ENCODE measurements at regions not wholly inside any gene's neighbourhood (a gene's known extent, or its start where the extent isn't known, plus 50 kb on each side); places are given as distances from the start of the nearest gene placed in this dataset.

DNA sequence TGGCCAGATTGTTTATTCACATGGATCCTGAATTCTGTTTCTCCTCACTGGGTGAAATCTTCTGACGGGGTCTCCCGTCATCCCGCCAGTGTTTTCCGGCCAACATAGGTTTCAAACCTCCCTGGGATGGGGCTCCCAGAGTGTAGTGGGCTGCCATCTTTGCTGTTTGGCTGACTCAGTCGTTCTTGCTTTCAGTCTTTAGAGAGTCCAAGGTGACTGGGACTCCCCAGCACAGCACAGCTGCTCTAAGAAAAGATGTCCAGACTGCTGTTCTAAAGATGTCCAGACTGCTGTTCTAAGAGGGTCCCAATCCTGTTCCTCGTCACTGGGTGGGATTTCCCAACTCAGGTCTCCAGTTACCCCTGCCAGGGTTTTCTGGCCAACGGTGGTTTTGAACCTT, 801.9 kb upstream of the IGFBP3 start:
- no peak overlapping the region for H3K4me3 ChIP-seq (ENCODE audit: low read depth, low read length)
- TF ChIP-seq, protein P1, sequence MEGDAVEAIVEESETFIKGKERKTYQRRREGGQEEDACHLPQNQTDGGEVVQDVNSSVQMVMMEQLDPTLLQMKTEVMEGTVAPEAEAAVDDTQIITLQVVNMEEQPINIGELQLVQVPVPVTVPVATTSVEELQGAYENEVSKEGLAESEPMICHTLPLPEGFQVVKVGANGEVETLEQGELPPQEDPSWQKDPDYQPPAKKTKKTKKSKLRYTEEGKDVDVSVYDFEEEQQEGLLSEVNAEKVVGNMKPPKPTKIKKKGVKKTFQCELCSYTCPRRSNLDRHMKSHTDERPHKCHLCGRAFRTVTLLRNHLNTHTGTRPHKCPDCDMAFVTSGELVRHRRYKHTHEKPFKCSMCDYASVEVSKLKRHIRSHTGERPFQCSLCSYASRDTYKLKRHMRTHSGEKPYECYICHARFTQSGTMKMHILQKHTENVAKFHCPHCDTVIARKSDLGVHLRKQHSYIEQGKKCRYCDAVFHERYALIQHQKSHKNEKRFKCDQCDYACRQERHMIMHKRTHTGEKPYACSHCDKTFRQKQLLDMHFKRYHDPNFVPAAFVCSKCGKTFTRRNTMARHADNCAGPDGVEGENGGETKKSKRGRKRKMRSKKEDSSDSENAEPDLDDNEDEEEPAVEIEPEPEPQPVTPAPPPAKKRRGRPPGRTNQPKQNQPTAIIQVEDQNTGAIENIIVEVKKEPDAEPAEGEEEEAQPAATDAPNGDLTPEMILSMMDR (IDR thresholded peaks at IDR 0.05; ENCODE audit: low read depth, low read length), result no peak

GRCh38 chr7:46720761-46721160, 799.7 kb upstream of the IGFBP3 start:
- no peak overlapping the region for H3K4me3 ChIP-seq (ENCODE audit: low read depth, low read length)
- TF ChIP-seq, protein P1 (IDR thresholded peaks at IDR 0.05; ENCODE audit: low read depth, low read length), result no peak

GRCh38 chr7:46719616-46720015, 798.5 kb upstream of the IGFBP3 start:
- H3K4me3 ChIP-seq (ENCODE audit: low read depth, low read length), result no peak overlapping the region
- TF ChIP-seq, protein P1 (IDR thresholded peaks at IDR 0.05; ENCODE audit: low read depth, low read length), result no peak

- TF ChIP-seq, protein P1 (IDR thresholded peaks at IDR 0.05; ENCODE audit: low read depth, low read length), result no peak
- no peak overlapping the region for H3K4me3 ChIP-seq (ENCODE audit: low read depth, low read length)
These were observed 795.9 kb upstream of the IGFBP3 start for GRCh38 chr7:46716926-46717325.

GRCh38 chr7:46715579-46715978, 794.5 kb upstream of the IGFBP3 start:
- TF ChIP-seq, protein P1 (IDR thresholded peaks at IDR 0.05; ENCODE audit: low read depth, low read length), result no peak
- no peak overlapping the region for H3K4me3 ChIP-seq (ENCODE audit: low read depth, low read length)

DNA sequence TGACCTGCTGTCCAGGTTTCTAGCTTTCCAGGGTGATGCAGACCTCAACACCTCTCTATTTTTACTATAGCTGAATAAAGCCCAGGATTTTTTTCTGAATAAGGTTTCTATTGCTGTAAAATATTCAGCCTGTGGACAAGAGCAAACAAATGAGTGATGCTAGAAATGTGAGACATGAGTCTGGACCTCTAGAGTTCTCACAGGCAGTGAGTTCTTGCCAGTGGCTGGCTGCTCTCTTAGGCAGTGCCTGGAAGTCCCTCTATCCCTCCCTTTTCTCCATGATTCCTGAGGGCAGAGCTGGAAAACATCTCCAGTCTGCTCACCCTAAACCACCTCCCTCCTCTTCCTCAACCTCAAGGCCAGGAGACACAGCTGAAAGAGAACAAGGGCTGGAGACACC, 793.8 kb upstream of the IGFBP3 start:
- H3K4me3 ChIP-seq (ENCODE audit: low read depth, low read length), result no peak overlapping the region
- TF ChIP-seq, protein P1 (IDR thresholded peaks at IDR 0.05; ENCODE audit: low read depth, low read length), result no peak

DNA sequence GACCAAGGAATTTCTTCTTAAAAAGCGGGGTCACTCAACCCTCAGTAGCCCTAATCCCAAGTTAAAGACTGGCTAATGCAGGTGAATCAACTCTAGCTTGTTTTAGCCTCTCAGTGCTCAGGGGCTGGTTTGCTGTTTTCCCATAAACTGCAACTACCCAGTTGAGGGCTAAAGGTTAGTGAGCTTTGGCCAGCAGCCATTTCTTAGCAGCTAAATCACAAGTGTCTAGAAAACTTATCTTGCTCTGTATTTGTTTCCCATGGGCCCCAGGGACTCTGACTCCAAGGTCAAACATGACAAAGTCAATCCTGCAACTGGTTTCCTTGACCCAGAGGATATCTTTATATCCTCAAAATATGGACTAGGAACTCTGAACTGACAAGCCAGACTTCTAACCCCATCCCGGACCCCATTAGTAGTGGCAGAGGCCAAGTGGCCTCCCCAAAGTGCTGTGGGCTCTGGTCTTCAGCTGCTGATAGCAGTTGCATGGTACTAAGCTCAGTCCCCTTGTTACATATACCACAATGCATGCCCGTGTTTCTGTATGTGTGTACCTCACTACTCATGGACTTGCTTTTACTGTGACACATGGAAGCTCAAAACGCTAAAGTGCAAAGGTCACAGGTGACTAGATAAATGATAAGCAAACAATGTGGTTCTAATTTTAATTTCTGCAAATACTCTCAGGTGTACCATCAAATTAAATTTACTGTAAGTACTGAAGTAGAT, 793.0 kb upstream of the IGFBP3 start:
- H3K4me3 ChIP-seq (ENCODE audit: low read depth, low read length), result no peak overlapping the region
- TF ChIP-seq, protein P1 (IDR thresholded peaks at IDR 0.05; ENCODE audit: low read depth, low read length), result no peak

Data from WI38 (cell line).